Thyroid gland (tissue), 4 donors: ENCODE measurements at regions not wholly inside any gene's neighbourhood (a gene's known extent, or its start where the extent isn't known, plus 50 kb on each side); places are given as distances from the start of the nearest gene placed in this dataset.

Source experiments
- POLR2A ChIP-seq, 2 donors: fragments of 450-650 bp; IDR thresholded peaks; one replicate each; pipeline ENCODE4 v1.6.1; 2017; ENCODE audit warnings: antibody characterized with exemption in 2 of 2, mild to moderate bottlenecking in 2 of 2, moderate library complexity in 1 of 2
- TF ChIP-seq, protein P1 (sequence below), 6 experiments: fragments of 200-600 bp in 3 of 6; fragments of 450-650 bp in 3 of 6; sonication (generic) in 3 of 6; IDR thresholded peaks; one replicate each; pipeline ENCODE4 v1.5.1; 2016 to 2019; ENCODE audit warnings: antibody characterized with exemption in 6 of 6, mild to moderate bottlenecking in 2 of 6, inconsistent platforms in 1 of 6, moderate library complexity in 1 of 6

- no peak for TF ChIP-seq POLR2A (IDR thresholded peaks at IDR 0.05)
- TF ChIP-seq, protein P1, sequence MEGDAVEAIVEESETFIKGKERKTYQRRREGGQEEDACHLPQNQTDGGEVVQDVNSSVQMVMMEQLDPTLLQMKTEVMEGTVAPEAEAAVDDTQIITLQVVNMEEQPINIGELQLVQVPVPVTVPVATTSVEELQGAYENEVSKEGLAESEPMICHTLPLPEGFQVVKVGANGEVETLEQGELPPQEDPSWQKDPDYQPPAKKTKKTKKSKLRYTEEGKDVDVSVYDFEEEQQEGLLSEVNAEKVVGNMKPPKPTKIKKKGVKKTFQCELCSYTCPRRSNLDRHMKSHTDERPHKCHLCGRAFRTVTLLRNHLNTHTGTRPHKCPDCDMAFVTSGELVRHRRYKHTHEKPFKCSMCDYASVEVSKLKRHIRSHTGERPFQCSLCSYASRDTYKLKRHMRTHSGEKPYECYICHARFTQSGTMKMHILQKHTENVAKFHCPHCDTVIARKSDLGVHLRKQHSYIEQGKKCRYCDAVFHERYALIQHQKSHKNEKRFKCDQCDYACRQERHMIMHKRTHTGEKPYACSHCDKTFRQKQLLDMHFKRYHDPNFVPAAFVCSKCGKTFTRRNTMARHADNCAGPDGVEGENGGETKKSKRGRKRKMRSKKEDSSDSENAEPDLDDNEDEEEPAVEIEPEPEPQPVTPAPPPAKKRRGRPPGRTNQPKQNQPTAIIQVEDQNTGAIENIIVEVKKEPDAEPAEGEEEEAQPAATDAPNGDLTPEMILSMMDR (IDR thresholded peaks at IDR 0.05) = no peak
These were observed 215.9 kb upstream of the HMGA2 start for GRCh38 chr12:65608319-65608916.
